ENCODE measurements at regions not wholly inside any gene's neighbourhood (a gene's known extent, or its start where the extent isn't known, plus 50 kb on each side); places are given as distances from the start of the nearest gene placed in this dataset.
"Not testable (repeated sequence)": the region's sequence is repeated elsewhere in the genome, so short reads cannot be mapped to it uniquely, and the experiment has no call there.

GRCh38 chrX:964831-965416 is 247.5 kb downstream of the CRLF2 start:
- Mint-ChIP-seq H3K36me3 (ENCODE audit: low read depth) (no peaks in the 10 kb centered on the region), H3K4me3 (no peak overlapping the region), H3K27me3 (peaks cover 9% of the 10 kb centered on the region), H3K4me1 (ENCODE audit: low read depth) (no peaks in the 10 kb centered on the region), H3K27ac (no peak overlapping the region), H3K9me3 (no peaks in the 10 kb centered on the region)
- ChIA-PET CTCF (no interaction called here), POLR2A (no interaction called here)
- H3K36me3 ChIP-seq (ENCODE audit: insufficient read depth, low read length), result no peaks in the 10 kb centered on the region
- no peak overlapping the region for H3K27ac ChIP-seq (ENCODE audit: low read depth in 1 of 2, low read length in 2 of 2)
- ATAC-seq (ENCODE audit: poor library complexity), result no peak
- no peak for DNase-seq
- no peak for TF ChIP-seq CTCF (IDR thresholded peaks at IDR 0.05)
- intact Hi-C loops (cut with DNase I, micrococcal nuclease), result no loop called here
- peaks cover 0 to 11% of the 10 kb centered on the region in 2 experiments for H3K9me3 ChIP-seq (ENCODE audit: control insufficient read depth in 1 of 2, insufficient read depth in 1 of 2, low read length in 2 of 2)
- no peaks in the 10 kb centered on the region for H3K4me1 ChIP-seq (ENCODE audit: insufficient read depth, low read length)
- H3K4me3 ChIP-seq (ENCODE audit: low read length), result no peak overlapping the region
- no peaks in the 10 kb centered on the region for H3K27me3 ChIP-seq (ENCODE audit: control insufficient read depth in 1 of 2, insufficient read depth in 2 of 2, low read length in 2 of 2)

- no peak overlapping the region for H3K27ac ChIP-seq (ENCODE audit: low read depth in 1 of 2, low read length in 2 of 2)
- peaks cover 0 to 4% of the 10 kb centered on the region in 2 experiments for H3K9me3 ChIP-seq (ENCODE audit: control insufficient read depth in 1 of 2, insufficient read depth in 1 of 2, low read length in 2 of 2)
- H3K27me3 ChIP-seq (ENCODE audit: control insufficient read depth in 1 of 2, insufficient read depth in 2 of 2, low read length in 2 of 2), result no peaks in the 10 kb centered on the region
- Mint-ChIP-seq H3K36me3 (ENCODE audit: low read depth) (no peaks in the 10 kb centered on the region), H3K27me3 (peaks cover 27% of the 10 kb centered on the region), H3K4me3 (no peak overlapping the region), H3K27ac (no peak overlapping the region), H3K4me1 (ENCODE audit: low read depth) (no peaks in the 10 kb centered on the region), H3K9me3 (no peaks in the 10 kb centered on the region)
- DNase-seq (no peak), ATAC-seq (ENCODE audit: poor library complexity) (no peak)
- no peaks in the 10 kb centered on the region for H3K36me3 ChIP-seq (ENCODE audit: insufficient read depth, low read length)
- no peak overlapping the region for H3K4me3 ChIP-seq (ENCODE audit: low read length)
- no peak for TF ChIP-seq CTCF (IDR thresholded peaks at IDR 0.05)
- intact Hi-C loops (cut with DNase I, micrococcal nuclease), result no loop called here
- no peaks in the 10 kb centered on the region for H3K4me1 ChIP-seq (ENCODE audit: insufficient read depth, low read length)
- CTCF ChIA-PET, result no interaction called here
- POLR2A ChIA-PET, result no interaction called here
These were observed 251.6 kb downstream of the CRLF2 start for GRCh38 chrX:960821-961220.

GRCh38 chrX:959595-959994 is 252.9 kb downstream of the CRLF2 start:
- Mint-ChIP-seq H3K27me3 (peaks cover 23% of the 10 kb centered on the region), H3K36me3 (ENCODE audit: low read depth) (no peaks in the 10 kb centered on the region), H3K9me3 (no peaks in the 10 kb centered on the region), H3K4me1 (ENCODE audit: low read depth) (no peaks in the 10 kb centered on the region), H3K27ac (no peak overlapping the region), H3K4me3 (no peak overlapping the region)
- TF ChIP-seq CTCF (IDR thresholded peaks at IDR 0.05), result no peak
- H3K36me3 ChIP-seq (ENCODE audit: insufficient read depth, low read length), result no peaks in the 10 kb centered on the region
- H3K4me3 ChIP-seq (ENCODE audit: low read length), result no peak overlapping the region
- H3K4me1 ChIP-seq (ENCODE audit: insufficient read depth, low read length), result no peaks in the 10 kb centered on the region
- CTCF ChIA-PET, result no interaction called here
- H3K27ac ChIP-seq (ENCODE audit: low read depth in 1 of 2, low read length in 2 of 2), result no peak overlapping the region
- intact Hi-C loops (cut with DNase I, micrococcal nuclease), result no loop called here
- H3K27me3 ChIP-seq (ENCODE audit: control insufficient read depth in 1 of 2, insufficient read depth in 2 of 2, low read length in 2 of 2), result no peaks in the 10 kb centered on the region
- ATAC-seq (ENCODE audit: poor library complexity) (no peak), DNase-seq (no peak)
- POLR2A ChIA-PET, result no interaction called here
- peaks cover 0 to 4% of the 10 kb centered on the region in 2 experiments for H3K9me3 ChIP-seq (ENCODE audit: control insufficient read depth in 1 of 2, insufficient read depth in 1 of 2, low read length in 2 of 2)

- DNase-seq; H3K27me3 ChIP-seq (ENCODE audit: control insufficient read depth in 1 of 2, insufficient read depth in 2 of 2, low read length in 2 of 2); H3K9me3 Mint-ChIP-seq; H3K27ac ChIP-seq (ENCODE audit: low read depth in 1 of 2, low read length in 2 of 2); ATAC-seq (ENCODE audit: poor library complexity); H3K4me3 Mint-ChIP-seq; H3K4me3 ChIP-seq (ENCODE audit: low read length); POLR2A ChIA-PET; intact Hi-C loops (cut with DNase I, micrococcal nuclease); CTCF ChIA-PET; H3K4me1 ChIP-seq (ENCODE audit: insufficient read depth, low read length); H3K27ac Mint-ChIP-seq; H3K36me3 Mint-ChIP-seq (ENCODE audit: low read depth); H3K4me1 Mint-ChIP-seq (ENCODE audit: low read depth); H3K36me3 ChIP-seq (ENCODE audit: insufficient read depth, low read length): not testable (repeated sequence)
- peaks cover 0 to 16% of the 10 kb centered on the region in 2 experiments for H3K9me3 ChIP-seq (ENCODE audit: control insufficient read depth in 1 of 2, insufficient read depth in 1 of 2, low read length in 2 of 2)
- peaks cover 20% of the 10 kb centered on the region for H3K27me3 Mint-ChIP-seq
These were observed 257.2 kb downstream of the CRLF2 start for GRCh38 chrX:955168-955781.

Data from CD4-positive, alpha-beta T cell (primary cell).